CD14-positive monocyte (primary cell): ENCODE measurements at regions not wholly inside any gene's neighbourhood (a gene's known extent, or its start where the extent isn't known, plus 50 kb on each side); places are given as distances from the start of the nearest gene placed in this dataset.

Source experiments
- DNase-seq, 3 donors: peaks; one replicate each; pipeline ENCODE4 v3.0.0-alpha.2; 2011 to 2022
- H2AFZ ChIP-seq: 2 replicates; pipeline ENCODE4 v1.6.0; 2012; ENCODE audit warnings: mild to moderate bottlenecking, low read depth, low read length, inconsistent platforms; ENCODE audit not compliant: insufficient read depth, poor library complexity, severe bottlenecking
- H3K27ac ChIP-seq, 2 donors: 1 replicate in 1 of 2; 2 replicates in 1 of 2; pipeline ENCODE4 v1.5.1; 2012 to 2013; ENCODE audit warnings: low read length in 2 of 2, control low read depth in 1 of 2, inconsistent platforms in 1 of 2, low read depth in 1 of 2, mild to moderate bottlenecking in 1 of 2
- H3K27me3 ChIP-seq, 2 donors: one replicate each; pipeline versions ENCODE4 v1.6.0 to v1.6.1; 2011 to 2013; ENCODE audit warnings: low read length in 2 of 2; ENCODE audit not compliant: control insufficient read depth in 2 of 2, insufficient read depth in 2 of 2
- H3K36me3 ChIP-seq, 2 donors: replicated peaks in 1 of 2; 1 replicate in 1 of 2; 2 replicates in 1 of 2; pipeline versions ENCODE4 v1.5.1 to v1.6.1; 2012 to 2013; ENCODE audit warnings: low read length in 2 of 2, control low read depth in 1 of 2, inconsistent platforms in 1 of 2, mild to moderate bottlenecking in 1 of 2; ENCODE audit not compliant: insufficient read depth in 2 of 2, control insufficient read depth in 1 of 2
- H3K4me1 ChIP-seq, 2 donors: 1 replicate in 1 of 2; 2 replicates in 1 of 2; pipeline versions ENCODE4 v1.5.1 to v1.6.1; 2012 to 2013; ENCODE audit warnings: low read length in 2 of 2, control low read depth in 1 of 2, inconsistent platforms in 1 of 2, mild to moderate bottlenecking in 1 of 2, moderate library complexity in 1 of 2; ENCODE audit not compliant: insufficient read depth in 2 of 2, control insufficient read depth in 1 of 2
- H3K4me2 ChIP-seq: replicated peaks from 2 replicates; pipeline ENCODE3; 2012; ENCODE audit warnings: low read length, moderate library complexity, mild to moderate bottlenecking; ENCODE audit not compliant: poor library complexity, severe bottlenecking; ENCODE audit errors: extremely low read depth
- H3K4me3 ChIP-seq, 3 experiments: fragments of 200-600 bp in 1 of 3; sonication (generic) in 1 of 3; replicated peaks in 1 of 3; 1 replicate in 2 of 3; 2 replicates in 1 of 3; pipeline ENCODE4 v1.5.1; 2011 to 2013; ENCODE audit warnings: low read length in 3 of 3, mild to moderate bottlenecking in 3 of 3, control low read depth in 2 of 3, low read depth in 2 of 3, inconsistent platforms in 1 of 3, moderate library complexity in 1 of 3
- H3K79me2 ChIP-seq: 2 replicates; pipeline ENCODE4 v1.6.0; 2012; ENCODE audit warnings: mild to moderate bottlenecking, control low read depth, inconsistent platforms, low read length, moderate library complexity; ENCODE audit not compliant: insufficient read depth
- H3K9ac ChIP-seq: 2 replicates; pipeline ENCODE4 v1.6.0; 2017; ENCODE audit warnings: low read length, mild to moderate bottlenecking; ENCODE audit not compliant: insufficient read depth, poor library complexity, severe bottlenecking
- H3K9me3 ChIP-seq, 2 donors: replicated peaks in 1 of 2; 1 replicate in 1 of 2; 2 replicates in 1 of 2; pipeline versions ENCODE4 v1.5.1 to v1.6.1; 2012 to 2013; ENCODE audit warnings: low read length in 2 of 2, control low read depth in 1 of 2; ENCODE audit not compliant: control insufficient read depth in 1 of 2, insufficient read depth in 1 of 2
- H4K20me1 ChIP-seq: 2 replicates; pipeline ENCODE4 v1.6.0; 2012; ENCODE audit warnings: mild to moderate bottlenecking, low read length, control low read depth, moderate library complexity; ENCODE audit not compliant: insufficient read depth
- H3K27ac Mint-ChIP-seq, 7 donors: one replicate each; pipeline ENCODE4 v1.8.0; 2020; ENCODE audit warnings: mild to moderate bottlenecking in 7 of 7, mixed read lengths in 7 of 7, moderate library complexity in 6 of 7, inconsistent platforms in 2 of 7
- H3K27me3 Mint-ChIP-seq, 3 donors: one replicate each; pipeline ENCODE4 v1.8.0; 2021 to 2022; ENCODE audit warnings: low read depth in 3 of 3, mild to moderate bottlenecking in 3 of 3, mixed read lengths in 3 of 3, moderate library complexity in 3 of 3, inconsistent platforms in 1 of 3
- H3K36me3 Mint-ChIP-seq, 2 donors: one replicate each; pipeline ENCODE4 v1.8.0; 2020; ENCODE audit warnings: mixed read lengths in 2 of 2, inconsistent platforms in 1 of 2, mild to moderate bottlenecking in 1 of 2
- H3K4me1 Mint-ChIP-seq: one replicate; pipeline ENCODE4 v1.8.0; 2020; ENCODE audit warnings: mild to moderate bottlenecking, mixed read lengths
- H3K4me3 Mint-ChIP-seq, 2 donors: one replicate each; pipeline ENCODE4 v1.8.0; 2020; ENCODE audit warnings: mild to moderate bottlenecking in 2 of 2, mixed read lengths in 2 of 2, moderate library complexity in 1 of 2
- H3K9me3 Mint-ChIP-seq, 7 donors: one replicate each; pipeline ENCODE4 v1.8.0; 2020 to 2022; ENCODE audit warnings: mixed read lengths in 7 of 7, mild to moderate bottlenecking in 6 of 7, moderate library complexity in 6 of 7, inconsistent platforms in 2 of 7
- WGBS: methylation state at CpG from one replicate; pipeline ENCODE4 v1.1.5; 2013; ENCODE audit warnings: missing lambda C conversion rate; ENCODE audit not compliant: insufficient coverage; 5-methylcytosine and 5-hydroxymethylcytosine counted together
- intact Hi-C, 2 donors: fragments of 100-400 bp; cut with micrococcal nuclease; formaldehyde crosslinking; loops; one replicate each; pipeline versions ENCODE4 v1.15.0 to v1.15.1; 2023
- TF ChIP-seq, protein P1 (sequence below): fragments of 200-600 bp; IDR thresholded peaks from one replicate; pipeline ENCODE4 v1.8.0; 2022; ENCODE audit warnings: antibody characterized with exemption, mild to moderate bottlenecking

DNA sequence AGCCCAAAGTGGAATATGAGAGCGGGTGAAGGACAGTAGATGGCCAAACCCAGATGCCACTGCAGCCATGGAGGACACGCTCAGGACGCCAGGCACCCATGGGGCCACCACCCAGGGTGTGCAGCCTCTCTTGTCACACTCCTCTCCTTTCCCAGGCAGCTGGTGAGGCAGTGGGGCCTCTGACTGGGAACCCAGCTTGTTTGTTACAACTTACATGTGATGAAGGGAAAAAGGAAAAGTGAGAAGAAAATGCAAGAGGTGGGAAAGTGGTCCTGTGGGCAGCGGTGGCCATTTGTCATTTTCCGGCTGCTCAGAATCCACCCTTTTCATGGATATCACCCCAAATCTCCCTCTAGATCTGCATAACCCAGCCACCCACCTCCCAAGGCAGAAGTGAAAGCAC, 62.7 kb upstream of the UNC5A start:
- Histone ChIP-seq H3K9me3 (peaks cover 0 to 11% of the 10 kb centered on the region in 2 donors), H3K9ac (no peak overlapping the region), H4K20me1 (no peaks in the 10 kb centered on the region), H3K27ac (no peak overlapping the region), H3K27me3 (peaks cover 29 to 56% of the 10 kb centered on the region in 2 donors), H3K4me3 (no peak overlapping the region), H3K36me3 (no peaks in the 10 kb centered on the region), H3K4me1 (no peaks in the 10 kb centered on the region), H2AFZ (no peak overlapping the region), H3K4me2 (no peak overlapping the region), H3K79me2 (no peaks in the 10 kb centered on the region)
- WGBS: 100% methylated on average over 3 of the region's 5 CpGs
- TF ChIP-seq, protein P1, sequence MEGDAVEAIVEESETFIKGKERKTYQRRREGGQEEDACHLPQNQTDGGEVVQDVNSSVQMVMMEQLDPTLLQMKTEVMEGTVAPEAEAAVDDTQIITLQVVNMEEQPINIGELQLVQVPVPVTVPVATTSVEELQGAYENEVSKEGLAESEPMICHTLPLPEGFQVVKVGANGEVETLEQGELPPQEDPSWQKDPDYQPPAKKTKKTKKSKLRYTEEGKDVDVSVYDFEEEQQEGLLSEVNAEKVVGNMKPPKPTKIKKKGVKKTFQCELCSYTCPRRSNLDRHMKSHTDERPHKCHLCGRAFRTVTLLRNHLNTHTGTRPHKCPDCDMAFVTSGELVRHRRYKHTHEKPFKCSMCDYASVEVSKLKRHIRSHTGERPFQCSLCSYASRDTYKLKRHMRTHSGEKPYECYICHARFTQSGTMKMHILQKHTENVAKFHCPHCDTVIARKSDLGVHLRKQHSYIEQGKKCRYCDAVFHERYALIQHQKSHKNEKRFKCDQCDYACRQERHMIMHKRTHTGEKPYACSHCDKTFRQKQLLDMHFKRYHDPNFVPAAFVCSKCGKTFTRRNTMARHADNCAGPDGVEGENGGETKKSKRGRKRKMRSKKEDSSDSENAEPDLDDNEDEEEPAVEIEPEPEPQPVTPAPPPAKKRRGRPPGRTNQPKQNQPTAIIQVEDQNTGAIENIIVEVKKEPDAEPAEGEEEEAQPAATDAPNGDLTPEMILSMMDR: no peak
- Mint-ChIP-seq H3K9me3 (peaks cover 0 to 7% (median 4%) of the 10 kb centered on the region in 7 donors), H3K27ac (no peak overlapping the region), H3K27me3 (peaks cover 49 to 71% (median 56%) of the 10 kb centered on the region in 3 donors), H3K4me1 (peaks cover 6% of the 10 kb centered on the region), H3K4me3 (no peak overlapping the region), H3K36me3 (peaks cover 0 to 2% of the 10 kb centered on the region in 2 donors)
- DNase-seq: no peak
- intact Hi-C loops: no loop called here

DNA sequence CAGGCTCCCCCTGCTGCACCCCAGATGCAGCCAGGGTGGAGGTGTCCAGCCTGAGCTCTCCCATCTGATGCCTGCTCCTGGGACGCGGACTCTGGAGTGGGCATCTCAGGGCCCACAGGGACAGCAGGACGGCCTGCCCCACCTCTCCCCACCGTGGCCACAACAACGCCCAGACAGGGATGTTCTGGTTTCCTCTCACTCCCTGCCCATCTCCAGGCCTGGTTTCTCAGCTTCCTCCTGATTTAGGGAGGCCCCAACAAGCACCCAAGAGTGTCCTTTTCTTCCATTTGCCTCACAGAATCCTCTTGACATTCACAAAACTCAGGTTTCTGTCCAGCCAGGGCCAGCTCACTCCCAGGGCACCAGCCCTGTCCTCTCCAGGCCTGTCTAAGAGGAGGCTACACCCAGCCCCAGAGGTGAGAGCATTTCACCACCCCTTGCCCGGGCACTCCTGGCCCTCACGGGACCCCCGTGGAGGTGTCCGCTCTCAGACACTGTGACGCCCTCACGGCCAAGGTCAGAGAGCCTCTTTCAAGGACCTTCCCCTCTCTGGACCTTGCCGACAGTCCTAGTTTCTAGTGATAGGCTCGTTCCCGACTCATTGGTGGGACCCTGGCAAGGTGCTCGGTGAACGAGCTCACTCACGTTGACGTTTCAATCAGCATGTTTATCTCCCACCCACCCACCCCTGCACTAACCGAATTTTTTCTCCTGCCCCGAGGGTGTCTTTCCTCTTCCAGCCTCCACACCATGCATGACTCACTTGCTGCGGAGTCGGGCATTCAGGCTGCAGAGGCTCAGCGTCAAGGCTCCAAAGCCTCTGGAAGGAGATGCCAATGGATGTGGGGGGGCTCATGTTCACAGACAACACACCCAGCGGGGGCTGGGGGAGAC, 62.0 kb upstream of the UNC5A start:
- Histone ChIP-seq H3K4me3 (no peak overlapping the region), H3K9me3 (peaks cover 0 to 11% of the 10 kb centered on the region in 2 donors), H3K27me3 (peaks cover 24 to 49% of the 10 kb centered on the region in 2 donors), H3K4me2 (no peak overlapping the region), H3K9ac (no peak overlapping the region), H3K27ac (no peak overlapping the region), H4K20me1 (no peaks in the 10 kb centered on the region), H3K4me1 (no peaks in the 10 kb centered on the region), H3K79me2 (no peaks in the 10 kb centered on the region), H2AFZ (no peak overlapping the region), H3K36me3 (no peaks in the 10 kb centered on the region)
- TF ChIP-seq, protein P1: no peak
- H3K4me3 Mint-ChIP-seq: no peak overlapping the region
- no peak overlapping the region for H3K27ac Mint-ChIP-seq
- WGBS: 69% methylated on average over 10 of the region's 24 CpGs
- H3K36me3 Mint-ChIP-seq: peaks cover 0 to 2% of the 10 kb centered on the region in 2 donors
- H3K9me3 Mint-ChIP-seq: peaks cover 0 to 7% (median 4%) of the 10 kb centered on the region in 7 donors
- intact Hi-C loops: no loop called here
- H3K27me3 Mint-ChIP-seq: peaks cover 43 to 64% (median 50%) of the 10 kb centered on the region in 3 donors
- H3K4me1 Mint-ChIP-seq: peaks cover 6% of the 10 kb centered on the region
- no peak for DNase-seq
